ENCODE measurements at regions not wholly inside any gene's neighbourhood (a gene's known extent, or its start where the extent isn't known, plus 50 kb on each side); places are given as distances from the start of the nearest gene placed in this dataset.

- no peak for DNase-seq (ENCODE audit: low spot score)
These were observed 429.8 kb upstream of the CELF2 start for GRCh38 chr10:10587744-10588393.

- DNase-seq (ENCODE audit: low spot score), result no peak
These were observed 427.9 kb upstream of the CELF2 start for GRCh38 chr10:10589540-10590303.

GRCh38 chr10:10591715-10592341 lies 425.8 kb upstream of the CELF2 start:
- no peak for DNase-seq (ENCODE audit: low spot score)

- no peak for DNase-seq (ENCODE audit: low spot score)
These were observed 421.4 kb upstream of the CELF2 start for GRCh38 chr10:10596256-10596655.

- DNase-seq (ENCODE audit: low spot score), result no peak
These were observed 419.4 kb upstream of the CELF2 start for GRCh38 chr10:10598297-10598696.

- no peak for DNase-seq (ENCODE audit: low spot score)
These were observed 417.7 kb upstream of the CELF2 start for GRCh38 chr10:10600004-10600403.

- no peak for DNase-seq (ENCODE audit: low spot score)
These were observed 412.1 kb upstream of the CELF2 start for GRCh38 chr10:10605551-10606081.

GRCh38 chr10:10609379-10609955 lies 408.2 kb upstream of the CELF2 start:
- no peak for DNase-seq (ENCODE audit: low spot score)

GRCh38 chr10:10610171-10610570 lies 407.5 kb upstream of the CELF2 start:
- DNase-seq (ENCODE audit: low spot score), result no peak

- DNase-seq (ENCODE audit: low spot score), result no peak
These were observed 405.5 kb upstream of the CELF2 start for GRCh38 chr10:10612151-10612550.

GRCh38 chr10:10613656-10614244 lies 403.9 kb upstream of the CELF2 start:
- no peak for DNase-seq (ENCODE audit: low spot score)

- no peak for DNase-seq (ENCODE audit: low spot score)
These were observed 400.0 kb upstream of the CELF2 start for GRCh38 chr10:10617686-10618085.

- DNase-seq (ENCODE audit: low spot score), result no peak
These were observed 399.5 kb upstream of the CELF2 start for GRCh38 chr10:10618139-10618538.

GRCh38 chr10:10623958-10624566 lies 393.6 kb upstream of the CELF2 start:
- no peak for DNase-seq (ENCODE audit: low spot score)

- no peak for DNase-seq (ENCODE audit: low spot score)
These were observed 393.1 kb upstream of the CELF2 start for GRCh38 chr10:10624567-10624962.

GRCh38 chr10:10625491-10625890 lies 392.2 kb upstream of the CELF2 start:
- DNase-seq (ENCODE audit: low spot score), result no peak

GRCh38 chr10:10626734-10627133 lies 390.9 kb upstream of the CELF2 start:
- DNase-seq (ENCODE audit: low spot score), result no peak

- DNase-seq (ENCODE audit: low spot score), result no peak
These were observed 390.3 kb upstream of the CELF2 start for GRCh38 chr10:10627414-10627813.

- DNase-seq (ENCODE audit: low spot score), result no peak
These were observed 388.2 kb upstream of the CELF2 start for GRCh38 chr10:10629512-10629911.

- no peak for DNase-seq (ENCODE audit: low spot score)
These were observed 387.4 kb upstream of the CELF2 start for GRCh38 chr10:10630281-10630680.

- DNase-seq (ENCODE audit: low spot score), result no peak
These were observed 386.9 kb upstream of the CELF2 start for GRCh38 chr10:10630782-10631181.

- no peak for DNase-seq (ENCODE audit: low spot score)
These were observed 375.5 kb upstream of the CELF2 start for GRCh38 chr10:10642189-10642588.

All from activated CD4-positive, alpha-beta T cell treated with anti-CD3 and anti-CD28 coated beads, Interleukin-2, Interleukin-4, amounts not matched to agents 100 ng/mL and 50 ng/mL, durations not matched to agents 16 hours and 8 hours (primary cell).